ENCODE measurements at regions not wholly inside any gene's neighbourhood (a gene's known extent, or its start where the extent isn't known, plus 50 kb on each side); places are given as distances from the start of the nearest gene placed in this dataset.

DNA sequence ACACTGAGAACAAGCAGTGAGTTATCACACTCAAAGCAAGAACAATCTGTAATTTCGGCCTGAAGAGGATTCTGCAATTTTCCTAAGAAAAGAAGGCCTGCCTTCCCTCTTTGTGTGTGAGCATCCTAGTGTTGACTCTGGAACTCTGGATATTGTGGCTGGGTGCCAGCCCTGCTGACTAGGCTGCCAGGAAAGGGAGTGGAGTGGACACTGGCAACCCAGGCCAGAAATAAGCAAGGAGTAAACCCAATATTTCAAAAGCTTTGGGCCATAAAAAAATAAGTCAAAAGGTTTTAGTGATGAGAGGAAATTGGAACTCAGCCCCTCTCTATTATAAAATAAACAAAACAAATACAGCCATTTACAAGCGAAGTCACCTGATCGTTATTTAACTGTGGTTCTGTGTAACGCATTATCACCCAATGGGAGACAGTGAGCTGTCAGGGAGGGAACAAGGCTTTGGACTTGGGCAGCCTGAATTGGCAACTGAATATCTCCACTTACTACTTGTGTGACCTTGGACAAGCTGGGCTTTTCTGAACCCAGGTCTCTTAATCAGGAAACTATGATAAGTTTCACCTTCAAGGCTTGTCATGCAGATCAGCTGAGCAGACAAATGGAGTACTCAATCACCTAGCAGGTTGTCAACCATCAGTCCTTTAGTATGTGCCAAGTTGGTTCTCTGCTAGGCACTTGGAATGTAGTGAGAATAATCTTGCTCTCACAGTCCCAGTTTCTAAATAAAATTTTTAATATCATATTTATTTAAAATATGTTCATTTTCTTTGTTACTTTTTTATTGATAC is 196.2 kb downstream of the PAX1 start:
- DNase-seq (ENCODE audit: low read depth) = no peak
- H3K4me3 ChIP-seq (ENCODE audit: control insufficient read depth, low read depth, low read length) = no peak overlapping the region
- TF ChIP-seq, protein P1, sequence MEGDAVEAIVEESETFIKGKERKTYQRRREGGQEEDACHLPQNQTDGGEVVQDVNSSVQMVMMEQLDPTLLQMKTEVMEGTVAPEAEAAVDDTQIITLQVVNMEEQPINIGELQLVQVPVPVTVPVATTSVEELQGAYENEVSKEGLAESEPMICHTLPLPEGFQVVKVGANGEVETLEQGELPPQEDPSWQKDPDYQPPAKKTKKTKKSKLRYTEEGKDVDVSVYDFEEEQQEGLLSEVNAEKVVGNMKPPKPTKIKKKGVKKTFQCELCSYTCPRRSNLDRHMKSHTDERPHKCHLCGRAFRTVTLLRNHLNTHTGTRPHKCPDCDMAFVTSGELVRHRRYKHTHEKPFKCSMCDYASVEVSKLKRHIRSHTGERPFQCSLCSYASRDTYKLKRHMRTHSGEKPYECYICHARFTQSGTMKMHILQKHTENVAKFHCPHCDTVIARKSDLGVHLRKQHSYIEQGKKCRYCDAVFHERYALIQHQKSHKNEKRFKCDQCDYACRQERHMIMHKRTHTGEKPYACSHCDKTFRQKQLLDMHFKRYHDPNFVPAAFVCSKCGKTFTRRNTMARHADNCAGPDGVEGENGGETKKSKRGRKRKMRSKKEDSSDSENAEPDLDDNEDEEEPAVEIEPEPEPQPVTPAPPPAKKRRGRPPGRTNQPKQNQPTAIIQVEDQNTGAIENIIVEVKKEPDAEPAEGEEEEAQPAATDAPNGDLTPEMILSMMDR (IDR thresholded peaks at IDR 0.05; ENCODE audit: control insufficient read depth, insufficient read depth, low read depth, low read length, missing control alignments) = no peak

DNA sequence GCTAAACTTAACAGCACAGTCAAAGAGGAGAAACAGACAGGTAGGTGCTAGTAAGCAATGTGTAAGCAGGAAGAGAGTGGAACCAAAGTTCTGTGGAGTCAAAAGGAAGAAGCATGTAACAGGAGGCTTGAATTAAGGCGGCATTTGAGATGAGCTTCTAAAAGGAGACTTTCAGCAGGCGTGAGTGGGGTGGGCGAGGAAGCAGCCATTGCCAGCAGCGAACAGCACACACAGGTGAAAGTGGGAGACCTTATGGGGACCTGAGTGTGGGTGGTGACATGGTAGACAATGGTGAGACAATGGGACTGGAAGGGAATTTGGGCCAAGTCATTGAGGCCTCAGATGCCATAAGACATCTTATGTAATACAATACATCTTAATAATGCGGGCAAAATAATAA is 195.0 kb downstream of the PAX1 start:
- TF ChIP-seq, protein P1 (IDR thresholded peaks at IDR 0.05; ENCODE audit: control insufficient read depth, insufficient read depth, low read depth, low read length, missing control alignments) = no peak
- H3K4me3 ChIP-seq (ENCODE audit: control insufficient read depth, low read depth, low read length) = no peak overlapping the region

DNA sequence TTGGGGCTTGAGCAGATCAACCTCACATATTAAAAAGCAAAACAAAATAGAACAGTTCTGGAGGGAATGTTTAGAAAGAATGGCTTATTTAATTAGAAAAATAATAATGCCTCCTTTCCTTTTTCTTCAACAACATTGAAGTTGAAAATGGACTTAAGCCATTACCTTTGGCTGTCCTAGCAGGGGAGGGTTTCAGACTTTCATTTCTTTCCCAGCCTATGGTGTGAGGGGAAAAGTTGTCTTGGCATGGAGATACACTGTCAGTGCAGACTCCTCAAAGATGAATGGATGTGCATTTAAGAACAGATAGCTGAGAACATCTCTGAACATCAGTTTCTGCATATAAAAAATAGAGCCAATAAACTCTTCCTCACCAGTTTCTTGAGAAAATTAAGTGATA is 169.5 kb downstream of the PAX1 start:
- no peak for DNase-seq (ENCODE audit: low read depth)
- TF ChIP-seq, protein P1 (IDR thresholded peaks at IDR 0.05; ENCODE audit: control insufficient read depth, insufficient read depth, low read depth, low read length, missing control alignments) = no peak

More for the DNA sequence above, 195.0 kb downstream of the PAX1 start:
- no peak for DNase-seq (ENCODE audit: low read depth)

DNA sequence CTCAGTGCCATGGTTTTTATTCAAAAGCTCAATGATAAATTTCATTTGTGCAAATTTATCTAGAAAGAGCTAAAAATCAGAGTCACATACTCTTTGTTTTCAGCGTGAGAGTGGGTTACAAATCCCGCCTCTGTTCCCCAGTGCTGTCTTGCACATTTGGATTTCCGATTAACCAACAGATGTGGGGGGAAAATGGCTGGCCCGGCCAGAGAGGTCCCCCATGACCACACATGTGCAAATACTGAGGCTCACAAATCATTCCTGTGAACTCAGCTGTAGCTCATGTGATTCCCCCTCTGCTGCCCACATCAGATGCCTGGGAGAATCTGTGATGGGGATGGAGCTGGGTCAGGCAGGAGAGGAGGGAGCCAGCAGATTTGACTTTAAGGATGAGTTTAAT is 168.7 kb downstream of the PAX1 start:
- TF ChIP-seq, protein P1 (IDR thresholded peaks at IDR 0.05; ENCODE audit: control insufficient read depth, insufficient read depth, low read depth, low read length, missing control alignments) = no peak
- no peak overlapping the region for H3K4me3 ChIP-seq (ENCODE audit: control insufficient read depth, low read depth, low read length)
- DNase-seq (ENCODE audit: low read depth) = no peak

More for the DNA sequence above, 169.5 kb downstream of the PAX1 start:
- H3K4me3 ChIP-seq (ENCODE audit: control insufficient read depth, low read depth, low read length) = no peak overlapping the region

DNA sequence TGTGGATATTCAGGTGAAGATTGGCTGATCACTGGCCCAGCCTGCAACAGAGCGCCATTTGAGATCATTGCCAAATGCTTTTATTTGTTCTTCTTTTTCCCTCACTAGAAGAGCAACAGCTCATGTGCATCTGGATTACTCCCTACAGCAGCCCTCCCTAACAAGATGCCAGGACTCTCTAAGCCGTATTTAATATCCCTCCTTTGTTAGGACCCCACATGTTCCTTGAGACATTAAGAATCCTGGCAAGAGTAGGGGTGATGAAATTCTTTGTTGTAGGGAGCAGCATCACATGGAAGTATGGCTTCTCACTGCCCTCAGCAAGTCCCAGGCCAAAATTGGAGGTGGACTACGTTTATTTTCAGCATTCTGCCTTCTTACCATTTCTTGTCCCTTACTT is 167.8 kb downstream of the PAX1 start:
- no peak for DNase-seq (ENCODE audit: low read depth)
- no peak overlapping the region for H3K4me3 ChIP-seq (ENCODE audit: control insufficient read depth, low read depth, low read length)
- TF ChIP-seq, protein P1 (IDR thresholded peaks at IDR 0.05; ENCODE audit: control insufficient read depth, insufficient read depth, low read depth, low read length, missing control alignments) = no peak

DNA sequence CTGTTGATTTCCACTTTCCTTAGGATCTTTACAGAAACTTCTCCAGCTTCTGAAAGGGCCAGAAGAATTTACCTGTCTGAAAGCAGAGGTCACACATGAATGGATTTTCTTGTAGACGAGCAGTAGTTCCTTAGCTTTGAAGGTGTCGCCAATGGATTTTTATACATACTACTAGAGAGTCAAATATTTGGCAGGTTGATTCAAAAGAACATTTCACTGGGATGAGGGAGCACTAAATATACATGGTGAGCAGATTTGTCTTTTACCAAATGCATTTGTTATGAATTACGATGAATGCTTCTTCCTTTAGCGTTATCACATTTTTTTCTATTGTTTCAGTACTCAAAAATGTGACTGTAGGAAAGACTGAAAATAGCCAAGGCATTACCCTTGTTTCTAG is 162.3 kb downstream of the PAX1 start:
- DNase-seq (ENCODE audit: low read depth) = no peak
- TF ChIP-seq, protein P1 (IDR thresholded peaks at IDR 0.05; ENCODE audit: control insufficient read depth, insufficient read depth, low read depth, low read length, missing control alignments) = no peak
- no peak overlapping the region for H3K4me3 ChIP-seq (ENCODE audit: control insufficient read depth, low read depth, low read length)
